OCI-LY1 (cell line): ENCODE measurements at regions not wholly inside any gene's neighbourhood (a gene's known extent, or its start where the extent isn't known, plus 50 kb on each side); places are given as distances from the start of the nearest gene placed in this dataset.

Experiments
- CTCF ChIP-seq: fragments of 200-600 bp; sonication (generic), shearing (Covaris generic); IDR thresholded peaks from 2 replicates; pipeline ENCODE4 v1.5.1; 2017; ENCODE audit warnings: mild to moderate bottlenecking, antibody characterized with exemption, low read length, moderate library complexity, mixed read lengths
- EZH2 ChIP-seq: fragments of 200-600 bp; sonication (generic), shearing (Covaris generic); IDR thresholded peaks from 2 replicates; pipeline ENCODE4 v1.8.0; 2017; ENCODE audit warnings: borderline replicate concordance, mixed run types, mild to moderate bottlenecking, antibody characterized with exemption, low read length, moderate library complexity, mixed read lengths

GRCh38 chr5:4330327-4330726, 734.7 kb downstream of the IRX1 start:
- no peak for TF ChIP-seq CTCF
- no peak for TF ChIP-seq EZH2
